ENCODE measurements at regions not wholly inside any gene's neighbourhood (a gene's known extent, or its start where the extent isn't known, plus 50 kb on each side); places are given as distances from the start of the nearest gene placed in this dataset.

- TF ChIP-seq FOXM1 (IDR thresholded peaks at IDR 0.05; ENCODE audit: borderline replicate concordance, low read depth): no peak
- no peak for TF ChIP-seq EP300 (IDR thresholded peaks at IDR 0.05; ENCODE audit: borderline replicate concordance)
- TF ChIP-seq TCF12 (IDR thresholded peaks at IDR 0.05; ENCODE audit: low read depth): no peak
Observed at GRCh38 chr15:38068626-38069391, 134.4 kb downstream of the TMCO5A start.

GRCh38 chr15:38069511-38070011, 135.1 kb downstream of the TMCO5A start:
- TF ChIP-seq EGR1 (IDR thresholded peaks at IDR 0.05): no peak
- no peak for TF ChIP-seq FOXM1 (IDR thresholded peaks at IDR 0.05; ENCODE audit: borderline replicate concordance, low read depth)
- TF ChIP-seq REST (IDR thresholded peaks at IDR 0.05; ENCODE audit: low read depth): no peak
- TF ChIP-seq RAD21 (IDR thresholded peaks at IDR 0.05; ENCODE audit: low read depth): no peak
- TF ChIP-seq TCF12 (IDR thresholded peaks at IDR 0.05; ENCODE audit: low read depth): no peak
- TF ChIP-seq USF1 (IDR thresholded peaks at IDR 0.05): no peak
- TF ChIP-seq EP300 (IDR thresholded peaks at IDR 0.05; ENCODE audit: borderline replicate concordance): no peak
- no peak for TF ChIP-seq TEAD4 (IDR thresholded peaks at IDR 0.05)

GRCh38 chr15:38070778-38071177, 136.3 kb downstream of the TMCO5A start:
- no peak for TF ChIP-seq EGR1 (IDR thresholded peaks at IDR 0.05)
- no peak for TF ChIP-seq CEBPB (IDR thresholded peaks at IDR 0.05)
- TF ChIP-seq EP300 (IDR thresholded peaks at IDR 0.05; ENCODE audit: borderline replicate concordance): no peak

GRCh38 chr15:38071211-38071972, 137.0 kb downstream of the TMCO5A start:
- TF ChIP-seq FOXM1 (IDR thresholded peaks at IDR 0.05; ENCODE audit: borderline replicate concordance, low read depth) (no peak), RAD21 (IDR thresholded peaks at IDR 0.05; ENCODE audit: low read depth) (no peak), YY1 (IDR thresholded peaks at IDR 0.05; ENCODE audit: low read depth) (no peak), TCF12 (IDR thresholded peaks at IDR 0.05; ENCODE audit: low read depth) (no peak), EGR1 (IDR thresholded peaks at IDR 0.05) (no peak), NFIC (IDR thresholded peaks at IDR 0.05) (no peak), ZBTB7A (IDR thresholded peaks at IDR 0.05; ENCODE audit: low read depth) (no peak), TEAD4 (IDR thresholded peaks at IDR 0.05) (no peak), CEBPB (IDR thresholded peaks at IDR 0.05) (no peak), USF1 (IDR thresholded peaks at IDR 0.05) (no peak), EP300 (IDR thresholded peaks at IDR 0.05; ENCODE audit: borderline replicate concordance) (no peak), CREB1 (IDR thresholded peaks at IDR 0.05; ENCODE audit: low read depth) (no peak), REST (IDR thresholded peaks at IDR 0.05; ENCODE audit: low read depth) (no peak), TAF1 (IDR thresholded peaks at IDR 0.05; ENCODE audit: low read depth) (no peak), MAX (IDR thresholded peaks at IDR 0.05) (no peak)

- no peak for TF ChIP-seq YY1 (IDR thresholded peaks at IDR 0.05; ENCODE audit: low read depth)
- no peak for TF ChIP-seq TEAD4 (IDR thresholded peaks at IDR 0.05)
- no peak for TF ChIP-seq MAX (IDR thresholded peaks at IDR 0.05)
- no peak for TF ChIP-seq TCF12 (IDR thresholded peaks at IDR 0.05; ENCODE audit: low read depth)
- no peak for TF ChIP-seq CREB1 (IDR thresholded peaks at IDR 0.05; ENCODE audit: low read depth)
- no peak for TF ChIP-seq EP300 (IDR thresholded peaks at IDR 0.05; ENCODE audit: borderline replicate concordance)
- TF ChIP-seq USF1 (IDR thresholded peaks at IDR 0.05): no peak
- no peak for TF ChIP-seq EGR1 (IDR thresholded peaks at IDR 0.05)
- TF ChIP-seq TAF1 (IDR thresholded peaks at IDR 0.05; ENCODE audit: low read depth): no peak
- no peak for TF ChIP-seq NFIC (IDR thresholded peaks at IDR 0.05)
- no peak for TF ChIP-seq ZBTB7A (IDR thresholded peaks at IDR 0.05; ENCODE audit: low read depth)
- TF ChIP-seq RAD21 (IDR thresholded peaks at IDR 0.05; ENCODE audit: low read depth): no peak
- no peak for TF ChIP-seq REST (IDR thresholded peaks at IDR 0.05; ENCODE audit: low read depth)
- no peak for TF ChIP-seq FOXM1 (IDR thresholded peaks at IDR 0.05; ENCODE audit: borderline replicate concordance, low read depth)
- TF ChIP-seq CEBPB (IDR thresholded peaks at IDR 0.05): no peak
Observed at GRCh38 chr15:38072007-38072347, 137.5 kb downstream of the TMCO5A start.
